ENCODE measurements at regions not wholly inside any gene's neighbourhood (a gene's known extent, or its start where the extent isn't known, plus 50 kb on each side); places are given as distances from the start of the nearest gene placed in this dataset.

GRCh38 chr9:83132768-83133167 is 69.8 kb upstream of the RASEF start:
- Histone ChIP-seq H3K9me3 (ENCODE audit: low read length) (no peaks in the 10 kb centered on the region), H3K27me3 (ENCODE audit: low read length) (no peaks in the 10 kb centered on the region), H3K27ac (ENCODE audit: low read length) (no peak overlapping the region), H3K4me3 (ENCODE audit: low read length) (no peak overlapping the region), H3K79me2 (ENCODE audit: low read length) (no peaks in the 10 kb centered on the region), H3K9ac (ENCODE audit: low read length) (no peak overlapping the region), H3F3A (ENCODE audit: low read length, unreplicated experiment) (no peaks in the 10 kb centered on the region), H3K36me3 (ENCODE audit: low read depth, low read length) (no peaks in the 10 kb centered on the region), H3K4me2 (ENCODE audit: low read length) (no peak overlapping the region), H3K4me1 (ENCODE audit: insufficient read depth, low read length) (peaks cover 11% of the 10 kb centered on the region), H2AFZ (ENCODE audit: low read length) (no peak overlapping the region), H3K9me2 (replicated peaks; ENCODE audit: low read length) (no peaks in the 10 kb centered on the region), H4K20me1 (ENCODE audit: low read length) (no peaks in the 10 kb centered on the region)
- no TSS peak for BruUV-seq (replicated peaks)
- ATAC-seq, result no peak
- ChIA-PET CTCF (no interaction called here), POLR2A (ENCODE audit: unreplicated experiment) (interaction anchor here (0.6 kb wide), 1 partner anchor 64 kb away, joined by 3 read pairs; no protein-coding TSS in a partner anchor)
- intact Hi-C loops (cut with micrococcal nuclease), result no loop called here
- DNase-seq, result no peak
- TF ChIP-seq, protein P1, sequence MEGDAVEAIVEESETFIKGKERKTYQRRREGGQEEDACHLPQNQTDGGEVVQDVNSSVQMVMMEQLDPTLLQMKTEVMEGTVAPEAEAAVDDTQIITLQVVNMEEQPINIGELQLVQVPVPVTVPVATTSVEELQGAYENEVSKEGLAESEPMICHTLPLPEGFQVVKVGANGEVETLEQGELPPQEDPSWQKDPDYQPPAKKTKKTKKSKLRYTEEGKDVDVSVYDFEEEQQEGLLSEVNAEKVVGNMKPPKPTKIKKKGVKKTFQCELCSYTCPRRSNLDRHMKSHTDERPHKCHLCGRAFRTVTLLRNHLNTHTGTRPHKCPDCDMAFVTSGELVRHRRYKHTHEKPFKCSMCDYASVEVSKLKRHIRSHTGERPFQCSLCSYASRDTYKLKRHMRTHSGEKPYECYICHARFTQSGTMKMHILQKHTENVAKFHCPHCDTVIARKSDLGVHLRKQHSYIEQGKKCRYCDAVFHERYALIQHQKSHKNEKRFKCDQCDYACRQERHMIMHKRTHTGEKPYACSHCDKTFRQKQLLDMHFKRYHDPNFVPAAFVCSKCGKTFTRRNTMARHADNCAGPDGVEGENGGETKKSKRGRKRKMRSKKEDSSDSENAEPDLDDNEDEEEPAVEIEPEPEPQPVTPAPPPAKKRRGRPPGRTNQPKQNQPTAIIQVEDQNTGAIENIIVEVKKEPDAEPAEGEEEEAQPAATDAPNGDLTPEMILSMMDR (conservative IDR thresholded peaks at IDR 0.05; ENCODE audit: low read depth, low read length), result no peak
- TF ChIP-seq EZH2 (IDR thresholded peaks at IDR 0.05; ENCODE audit: low read length, unreplicated experiment) (no peak), EZH2phosphoT487 (IDR thresholded peaks at IDR 0.05; ENCODE audit: borderline replicate concordance, low read length) (no peak)

DNA sequence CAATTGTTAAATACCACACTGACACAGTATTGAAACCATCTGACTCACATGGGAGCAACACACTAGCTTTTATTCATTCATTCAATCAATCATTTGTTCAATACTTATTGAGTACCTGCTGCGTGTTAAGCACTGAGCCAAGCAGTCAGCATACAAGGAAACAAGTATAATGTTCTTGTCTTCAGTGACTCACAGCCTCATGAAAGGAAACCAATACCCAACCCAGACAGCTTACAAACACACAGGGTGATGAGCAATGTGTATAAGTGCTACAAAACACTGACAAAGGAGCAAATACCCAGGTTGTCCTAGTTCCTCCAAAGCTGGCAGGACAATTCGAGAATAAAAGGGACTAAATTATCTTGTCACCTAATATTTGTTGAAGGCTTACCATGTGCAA is 67.6 kb upstream of the RASEF start:
- Histone ChIP-seq H2AFZ (ENCODE audit: low read length) (no peak overlapping the region), H3K4me2 (ENCODE audit: low read length) (peak overlapping the region; percentile 12; the same call in 1 of the 2 replicates), H3K36me3 (ENCODE audit: low read depth, low read length) (no peaks in the 10 kb centered on the region), H3K27me3 (ENCODE audit: low read length) (no peaks in the 10 kb centered on the region), H3K9ac (ENCODE audit: low read length) (no peak overlapping the region), H3K9me3 (ENCODE audit: low read length) (no peaks in the 10 kb centered on the region), H3K4me3 (ENCODE audit: low read length) (no peak overlapping the region), H3K79me2 (ENCODE audit: low read length) (no peaks in the 10 kb centered on the region), H3K27ac (ENCODE audit: low read length) (peak overlapping the region; percentile 35; the same call in 1 of the 2 replicates), H3K9me2 (replicated peaks; ENCODE audit: low read length) (no peaks in the 10 kb centered on the region), H3K4me1 (ENCODE audit: insufficient read depth, low read length) (peaks cover 11% of the 10 kb centered on the region), H3F3A (ENCODE audit: low read length, unreplicated experiment) (no peaks in the 10 kb centered on the region), H4K20me1 (ENCODE audit: low read length) (no peaks in the 10 kb centered on the region)
- BruUV-seq (replicated peaks), result no TSS peak
- no peak for TF ChIP-seq EZH2phosphoT487 (IDR thresholded peaks at IDR 0.05; ENCODE audit: borderline replicate concordance, low read length)
- TF ChIP-seq EZH2 (IDR thresholded peaks at IDR 0.05; ENCODE audit: low read length, unreplicated experiment), result no peak
- TF ChIP-seq, protein P1 (conservative IDR thresholded peaks at IDR 0.05; ENCODE audit: low read depth, low read length), result no peak
- ATAC-seq (no peak; the same call in 1 of the 2 replicates), DNase-seq (peak; percentile 61)
- ChIA-PET POLR2A (ENCODE audit: unreplicated experiment) (no interaction called here), CTCF (no interaction called here)
- intact Hi-C loops (cut with micrococcal nuclease), result no loop called here

- no peak for ATAC-seq
- H3K79me2 ChIP-seq (ENCODE audit: low read length), result no peaks in the 10 kb centered on the region
- intact Hi-C loops (cut with micrococcal nuclease), result no loop called here
- no peak overlapping the region for H3K9ac ChIP-seq (ENCODE audit: low read length)
- TF ChIP-seq EZH2 (IDR thresholded peaks at IDR 0.05; ENCODE audit: low read length, unreplicated experiment), result no peak
- TF ChIP-seq, protein P1 (conservative IDR thresholded peaks at IDR 0.05; ENCODE audit: low read depth, low read length), result no peak
- TF ChIP-seq EZH2phosphoT487 (IDR thresholded peaks at IDR 0.05; ENCODE audit: borderline replicate concordance, low read length), result no peak
- no peaks in the 10 kb centered on the region for H3K27me3 ChIP-seq (ENCODE audit: low read length)
- no peaks in the 10 kb centered on the region for H3K36me3 ChIP-seq (ENCODE audit: low read depth, low read length)
- no peak for DNase-seq
- ChIA-PET CTCF (no interaction called here), POLR2A (ENCODE audit: unreplicated experiment) (no interaction called here)
- no TSS peak for BruUV-seq (replicated peaks)
- no peak overlapping the region for H3K4me3 ChIP-seq (ENCODE audit: low read length)
- no peaks in the 10 kb centered on the region for H3K9me3 ChIP-seq (ENCODE audit: low read length)
- peaks cover 4% of the 10 kb centered on the region for H3K4me1 ChIP-seq (ENCODE audit: insufficient read depth, low read length)
- H3K4me2 ChIP-seq (ENCODE audit: low read length), result no peak overlapping the region
- H3K27ac ChIP-seq (ENCODE audit: low read length), result no peak overlapping the region
- no peaks in the 10 kb centered on the region for H4K20me1 ChIP-seq (ENCODE audit: low read length)
- H2AFZ ChIP-seq (ENCODE audit: low read length), result no peak overlapping the region
- no peaks in the 10 kb centered on the region for H3F3A ChIP-seq (ENCODE audit: low read length, unreplicated experiment)
- H3K9me2 ChIP-seq (replicated peaks; ENCODE audit: low read length), result no peaks in the 10 kb centered on the region
Observed at GRCh38 chr9:83125671-83126070, 62.7 kb upstream of the RASEF start.
